HG03354 (cell line): ENCODE measurements at regions not wholly inside any gene's neighbourhood (a gene's known extent, or its start where the extent isn't known, plus 50 kb on each side); places are given as distances from the start of the nearest gene placed in this dataset.
"Not testable (repeated sequence)": the region's sequence is repeated elsewhere in the genome, so short reads cannot be mapped to it uniquely, and the experiment has no call there.

Experiments
- ATAC-seq: cut with Tn5 transposase; IDR thresholded peaks from one replicate; pipeline ENCODE4 v1.9.1; 2021; ENCODE audit warnings: mild to moderate bottlenecking; ENCODE audit not compliant: unreplicated experiment, poor library complexity, severe bottlenecking

DNA sequence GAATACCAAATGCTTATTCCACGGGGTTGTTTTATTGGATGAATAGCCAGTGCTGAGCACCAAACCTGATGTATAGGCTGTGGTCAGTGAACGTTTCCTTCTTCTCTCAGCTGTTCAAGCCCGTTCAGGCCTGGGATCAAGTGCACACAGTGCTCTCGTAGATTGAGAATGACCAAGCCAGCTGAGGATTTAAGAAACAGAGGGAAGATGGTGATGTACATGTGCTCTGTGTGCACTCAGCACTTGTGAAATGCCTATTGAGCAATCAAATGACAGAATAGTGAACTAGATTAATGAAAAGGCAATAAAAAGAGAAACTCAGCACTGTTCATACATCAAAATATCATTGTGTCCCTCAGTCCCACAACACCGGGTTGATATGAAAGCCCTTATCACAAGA is 302.5 kb downstream of the BMPER start:
- no peak for ATAC-seq

DNA sequence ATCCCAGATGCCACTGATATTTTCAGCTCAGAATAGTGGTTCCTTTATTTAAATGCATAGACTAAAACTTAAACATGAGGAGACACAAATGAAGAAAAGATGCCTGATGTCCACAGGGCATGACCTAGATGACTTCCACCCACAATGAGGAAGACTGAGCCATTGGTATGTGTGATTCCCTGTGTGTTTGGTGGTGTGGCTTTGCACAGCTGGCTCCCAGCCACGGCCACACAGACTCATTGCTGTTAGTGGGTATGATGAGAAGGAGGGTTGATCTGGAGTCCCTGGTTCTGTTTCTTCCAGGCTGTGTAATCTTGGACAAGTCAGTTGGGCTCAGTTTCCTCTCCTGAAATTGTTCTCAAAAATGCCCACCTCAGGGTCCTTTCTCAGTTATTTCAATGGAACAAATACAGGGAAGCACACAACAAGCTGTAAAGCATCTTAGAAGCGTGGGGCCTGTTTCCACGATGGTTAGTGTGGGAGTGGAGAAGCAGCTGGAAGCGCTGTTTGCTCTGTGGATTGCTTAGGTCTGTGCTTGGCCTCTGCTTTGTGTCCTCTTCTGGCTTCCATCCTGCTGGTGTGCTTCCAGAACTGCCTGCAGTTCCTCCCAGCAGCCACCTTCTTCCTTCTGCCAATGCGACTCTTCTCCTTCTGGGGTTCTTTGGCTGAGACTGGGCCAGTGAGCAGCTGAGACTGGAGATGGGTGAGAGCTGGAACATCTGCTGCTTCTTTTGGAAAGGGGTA is 303.7 kb downstream of the BMPER start:
- ATAC-seq = no peak

DNA sequence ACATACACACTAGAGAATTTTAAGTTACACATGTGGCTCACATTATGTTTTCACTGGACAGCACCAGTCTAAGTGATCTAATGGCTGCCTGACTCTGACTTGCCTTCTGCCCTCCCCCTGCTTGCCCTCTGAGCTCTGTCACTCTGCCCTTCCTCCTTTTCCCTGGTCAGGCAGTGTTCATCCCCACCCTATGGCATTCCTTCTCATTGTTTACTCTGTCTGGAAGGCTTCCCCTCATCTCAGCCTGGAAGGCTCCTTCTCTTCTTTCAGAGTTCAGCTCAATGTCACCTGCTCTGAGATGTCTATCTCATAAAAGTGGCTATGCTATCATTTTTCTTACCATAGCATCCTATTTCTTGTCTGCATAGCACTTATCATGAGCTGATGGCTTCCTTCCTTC is 305.7 kb downstream of the BMPER start:
- ATAC-seq = no peak

DNA sequence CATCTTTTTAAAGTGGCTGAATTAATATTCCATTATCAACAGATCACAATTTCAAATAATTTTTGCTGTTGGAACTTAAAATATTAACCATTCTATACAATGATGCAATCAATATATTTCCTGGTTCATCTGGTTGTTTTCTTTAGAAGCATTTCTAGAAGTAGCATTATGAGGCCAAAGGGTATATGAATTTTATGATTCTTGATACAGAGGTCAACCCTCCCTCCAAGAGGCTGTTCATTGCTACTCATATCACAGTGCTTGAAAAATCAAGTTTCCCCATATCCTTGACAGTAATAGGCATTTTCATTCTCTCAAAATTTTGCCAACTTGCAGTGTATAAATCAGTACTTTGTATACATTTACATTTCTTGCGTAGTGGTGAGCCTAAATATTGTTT is 312.6 kb downstream of the BMPER start:
- no peak for ATAC-seq

DNA sequence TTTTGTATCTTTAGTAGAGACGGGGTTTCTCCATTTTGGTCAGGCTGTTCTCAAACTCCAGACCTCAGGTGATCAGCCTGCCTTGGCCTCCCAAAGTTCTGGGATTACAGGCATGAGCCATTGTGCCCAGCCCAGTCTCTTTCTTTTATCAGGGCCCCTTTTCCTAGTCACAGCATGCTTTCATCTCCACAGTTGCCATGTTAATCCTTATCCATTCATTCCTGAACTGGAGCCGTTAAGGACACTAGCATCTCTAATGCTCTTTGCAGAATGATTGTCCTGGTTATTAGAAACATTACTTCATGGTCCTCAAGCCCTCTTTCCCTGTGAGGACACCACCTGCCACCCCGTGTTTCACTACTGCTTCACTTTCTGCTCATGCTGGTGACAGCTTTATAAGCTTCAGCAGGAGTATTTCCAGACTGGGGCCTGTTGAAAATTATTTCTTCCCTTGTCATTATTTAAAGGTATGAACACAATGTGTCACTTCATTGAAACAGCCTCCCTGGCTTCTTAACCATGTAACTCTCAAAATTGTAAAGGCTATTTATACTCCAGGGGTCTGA is 313.9 kb downstream of the BMPER start:
- no peak for ATAC-seq

DNA sequence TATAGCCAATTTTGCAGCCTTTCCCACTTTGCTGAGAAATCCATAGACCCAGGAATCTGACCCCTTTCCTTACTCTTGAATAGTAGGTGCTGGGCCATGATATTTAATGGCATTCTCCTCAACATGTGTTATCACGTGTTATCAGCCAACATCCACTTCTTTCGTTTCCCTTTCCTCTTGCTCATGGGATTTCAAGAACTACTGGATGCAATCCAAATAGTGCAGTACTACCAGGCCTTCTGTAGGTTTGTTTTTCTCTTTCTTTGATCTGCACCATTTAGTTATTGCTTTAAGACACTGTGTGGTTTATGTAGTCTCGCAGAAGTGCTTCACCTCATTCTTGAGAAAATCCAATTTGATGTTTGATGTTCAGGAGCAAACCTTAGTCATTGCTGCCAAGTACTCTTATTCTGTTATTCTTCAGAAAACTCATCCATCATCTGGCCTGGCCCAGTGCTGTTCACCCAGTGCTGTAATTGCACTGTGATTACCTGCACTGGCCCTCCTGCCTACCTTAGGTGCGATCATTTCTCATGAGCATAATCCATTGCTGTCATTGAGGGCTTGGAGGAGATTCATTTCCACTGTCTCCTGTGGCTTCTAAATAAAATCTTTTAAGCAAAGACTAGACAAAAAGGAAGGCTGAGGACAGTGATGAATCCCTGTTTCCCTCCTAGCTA is 315.3 kb downstream of the BMPER start:
- no peak for ATAC-seq

DNA sequence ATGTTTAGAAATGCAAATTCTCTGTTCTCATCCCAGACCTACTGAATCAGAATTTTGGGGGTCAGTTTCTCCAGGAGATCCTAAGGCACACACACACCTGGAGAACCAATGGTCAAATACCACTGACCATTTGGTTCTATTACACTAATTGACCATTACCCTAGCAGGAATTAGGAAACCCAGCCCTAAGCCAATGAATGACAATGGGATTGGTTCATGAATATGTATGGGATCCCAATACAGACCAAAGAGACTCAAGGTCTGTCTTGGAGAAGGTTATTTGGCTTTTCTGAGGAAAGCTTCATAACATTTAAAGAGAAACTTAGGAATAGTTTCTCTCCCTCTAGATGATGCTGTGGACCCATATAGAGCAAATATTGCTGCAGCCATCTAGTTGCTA is 317.0 kb downstream of the BMPER start:
- no peak for ATAC-seq

DNA sequence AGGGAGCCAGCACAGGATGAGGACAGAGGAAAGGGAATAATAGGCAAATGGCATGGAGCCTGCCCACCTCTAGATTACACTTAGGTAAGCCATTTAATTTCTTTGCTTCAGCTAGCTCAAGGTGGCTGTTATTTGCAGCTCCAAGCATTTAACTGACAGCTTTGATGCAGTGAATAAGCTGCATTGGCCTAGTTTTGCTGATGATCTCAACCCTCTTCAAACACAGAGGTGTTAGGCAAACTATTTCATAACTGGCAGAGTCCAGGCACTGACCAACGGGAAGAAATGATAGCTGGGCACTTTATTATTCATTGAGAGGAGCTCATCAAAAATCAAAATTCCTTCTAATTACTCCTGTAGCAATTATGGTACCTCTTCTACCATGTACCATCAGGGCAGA is 317.4 kb downstream of the BMPER start:
- ATAC-seq = no peak

DNA sequence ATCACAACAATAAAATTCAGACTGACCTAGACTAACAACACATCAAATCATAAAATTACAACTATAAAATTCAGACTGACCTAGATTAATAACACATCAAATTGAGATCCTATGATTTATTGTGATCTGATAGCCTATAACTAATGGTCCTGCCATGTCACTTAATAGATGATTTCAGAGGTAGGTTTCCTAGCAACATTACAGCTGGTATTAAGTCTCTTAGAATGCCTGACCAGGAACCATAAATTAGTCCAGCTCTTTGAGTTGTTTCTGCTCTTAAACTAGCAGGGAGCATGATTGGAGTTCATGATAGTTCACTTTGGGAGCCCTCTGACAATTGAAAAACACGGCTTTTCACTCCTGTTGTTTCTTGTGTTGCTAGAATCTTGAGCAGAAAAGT is 318.9 kb downstream of the BMPER start:
- ATAC-seq = no peak

DNA sequence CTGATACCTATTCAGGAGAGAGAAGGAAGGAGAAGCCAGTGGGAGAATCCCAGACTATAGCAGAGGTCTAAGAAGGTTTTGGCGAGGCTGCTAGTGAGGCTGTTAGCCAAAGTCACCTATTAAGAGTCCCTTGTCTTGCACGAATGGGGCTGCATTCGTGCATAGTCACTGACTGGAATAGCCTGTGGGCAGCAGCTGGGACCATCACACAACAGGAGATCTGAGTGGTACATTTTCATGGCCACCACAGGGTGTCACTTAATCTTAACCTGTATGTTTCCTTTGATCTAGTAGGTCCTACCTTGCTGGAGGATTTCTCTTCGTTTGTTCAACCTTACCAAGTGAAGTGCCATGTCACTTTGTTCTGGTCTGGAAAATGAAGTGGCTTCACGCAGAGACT is 319.9 kb downstream of the BMPER start:
- ATAC-seq = no peak

DNA sequence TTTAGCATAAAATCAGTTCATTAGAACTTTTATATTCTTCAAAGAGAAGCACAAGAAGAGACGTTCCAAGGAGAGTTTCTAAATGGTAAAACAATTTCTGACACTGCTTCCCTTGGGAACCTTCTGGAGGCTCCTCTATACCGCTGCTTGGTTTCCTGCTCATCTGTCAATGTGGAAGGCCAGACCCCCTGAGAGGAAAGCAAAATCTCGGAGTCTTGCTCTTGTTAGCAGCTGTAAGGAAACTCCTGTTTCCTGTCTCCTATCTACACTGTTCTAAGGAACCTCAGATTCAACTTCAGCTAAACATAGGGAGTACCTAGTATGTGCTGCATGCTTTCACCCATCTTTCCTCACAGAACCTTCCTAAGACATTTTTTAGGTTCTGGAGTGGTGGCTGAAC is 322.2 kb downstream of the BMPER start:
- ATAC-seq = no peak

DNA sequence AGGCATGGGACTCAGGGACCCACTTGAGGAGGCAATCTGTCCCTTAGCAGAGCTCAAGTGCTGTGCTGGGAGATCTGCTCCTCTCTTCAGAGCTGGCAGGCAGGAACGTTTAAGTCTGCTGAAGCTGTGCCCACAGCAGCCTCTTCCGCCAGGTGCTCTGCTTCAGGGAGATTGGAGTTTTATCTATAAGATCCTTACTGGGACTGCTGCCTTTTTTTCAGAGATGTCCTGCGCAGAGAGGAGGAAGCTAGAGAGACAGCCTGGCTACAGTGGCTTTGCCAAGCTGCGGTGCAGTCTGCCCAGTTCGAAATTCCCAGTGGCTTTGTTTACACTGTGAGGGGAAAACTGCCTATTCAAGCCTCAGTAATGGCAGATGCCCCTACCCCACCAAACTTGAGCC is 329.8 kb downstream of the BMPER start:
- ATAC-seq = not testable (repeated sequence)

DNA sequence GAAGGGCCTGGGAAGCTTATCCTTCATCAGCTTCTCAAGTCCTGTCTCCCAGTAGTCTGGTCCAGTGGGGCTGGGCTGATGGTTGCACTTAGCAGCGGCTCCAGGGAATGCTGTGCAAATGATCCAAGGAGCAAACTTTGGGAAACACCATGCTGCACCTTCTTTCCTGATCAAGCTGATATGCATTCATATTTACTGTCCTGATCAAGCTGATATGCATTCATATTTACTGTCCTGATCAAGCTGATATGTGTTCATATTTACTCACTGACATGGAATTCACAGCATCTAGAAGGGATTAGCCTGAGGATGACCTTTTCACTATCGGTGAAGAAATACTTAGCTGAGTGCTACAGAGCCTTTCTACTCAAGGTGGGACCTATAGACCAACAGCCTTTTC is 330.7 kb downstream of the BMPER start:
- no peak for ATAC-seq

DNA sequence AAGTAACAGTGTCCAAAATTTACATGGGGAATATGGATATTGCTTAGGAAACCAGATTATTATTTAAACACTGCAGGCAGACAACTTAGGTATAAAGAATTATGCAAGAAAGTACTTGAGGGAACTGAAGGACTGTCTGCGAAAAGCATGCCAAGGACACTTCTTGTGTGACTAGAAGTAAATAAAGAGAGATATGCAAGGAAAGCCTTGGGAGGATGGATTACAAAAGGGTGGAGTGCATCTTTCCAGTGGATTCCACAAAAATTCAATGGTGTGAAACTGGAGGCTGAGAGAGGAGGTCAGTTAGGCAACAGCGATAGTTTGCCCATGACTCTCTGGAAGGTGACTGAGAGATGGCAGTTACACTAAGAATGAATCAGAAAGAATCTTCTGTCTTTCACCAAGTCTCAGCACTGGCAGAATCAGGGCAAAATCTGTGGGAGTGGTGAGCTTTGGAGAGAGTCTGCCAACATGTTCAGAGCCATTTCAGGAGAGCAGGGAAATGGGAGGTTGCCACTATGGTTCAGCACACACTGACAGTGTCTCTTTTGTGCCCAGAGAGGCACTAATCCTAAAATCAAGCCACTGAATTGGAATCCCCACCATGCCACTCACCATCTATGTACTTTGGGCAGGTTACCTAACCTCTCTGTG is 331.6 kb downstream of the BMPER start:
- no peak for ATAC-seq

DNA sequence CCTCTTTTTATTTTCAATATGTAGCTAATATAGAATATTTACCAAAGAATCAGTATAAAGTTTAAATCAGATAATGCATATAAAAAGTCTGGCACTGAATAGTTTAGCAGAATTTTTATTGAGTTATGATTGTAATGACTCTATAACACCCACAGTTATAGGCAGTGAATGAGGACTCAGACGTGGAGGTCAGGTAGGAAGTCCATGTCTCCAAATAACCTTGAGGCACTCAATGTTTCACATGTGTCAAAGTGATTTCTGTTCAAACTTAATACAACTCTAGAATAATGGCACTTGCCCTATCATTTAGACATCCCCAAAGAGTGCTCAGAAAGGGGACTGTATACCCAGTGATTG is 332.1 kb downstream of the BMPER start:
- no peak for ATAC-seq

DNA sequence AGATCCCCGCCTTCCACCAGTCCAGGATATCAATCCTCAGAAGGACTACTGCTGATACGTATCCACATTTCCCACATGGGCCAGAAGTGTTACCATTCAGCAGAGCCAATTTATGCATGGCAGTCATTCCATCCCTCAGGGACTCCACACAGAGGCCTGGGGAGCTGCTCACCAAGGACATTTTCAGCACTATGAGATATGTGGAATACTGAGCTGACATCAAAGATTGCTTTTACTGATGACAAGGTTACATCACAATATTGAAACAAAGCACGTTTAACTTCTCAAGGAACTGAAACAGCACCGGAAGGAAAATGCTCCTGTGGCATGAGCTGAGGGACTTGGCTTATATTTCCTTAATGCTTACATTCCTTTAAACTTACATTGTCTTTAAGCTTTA is 335.1 kb downstream of the BMPER start:
- ATAC-seq = no peak

DNA sequence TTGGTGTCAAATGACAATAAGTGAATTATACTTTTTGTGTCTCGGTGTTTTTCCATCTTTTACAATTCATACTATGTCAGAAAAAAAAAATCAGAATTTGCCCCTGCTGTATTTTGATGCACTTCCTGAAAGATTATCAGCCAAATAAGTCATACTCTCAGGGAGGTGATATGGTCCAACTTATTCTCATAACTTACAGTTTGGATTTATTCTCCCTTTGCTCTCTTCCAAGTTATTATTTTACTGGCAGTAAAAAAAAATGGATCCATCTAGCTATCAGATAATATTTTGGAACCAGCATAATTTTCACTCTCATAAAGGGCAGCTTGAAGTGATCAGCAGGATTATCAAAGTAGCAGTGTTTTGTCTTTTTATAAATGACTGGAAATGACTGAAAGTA is 337.1 kb downstream of the BMPER start:
- no peak for ATAC-seq

DNA sequence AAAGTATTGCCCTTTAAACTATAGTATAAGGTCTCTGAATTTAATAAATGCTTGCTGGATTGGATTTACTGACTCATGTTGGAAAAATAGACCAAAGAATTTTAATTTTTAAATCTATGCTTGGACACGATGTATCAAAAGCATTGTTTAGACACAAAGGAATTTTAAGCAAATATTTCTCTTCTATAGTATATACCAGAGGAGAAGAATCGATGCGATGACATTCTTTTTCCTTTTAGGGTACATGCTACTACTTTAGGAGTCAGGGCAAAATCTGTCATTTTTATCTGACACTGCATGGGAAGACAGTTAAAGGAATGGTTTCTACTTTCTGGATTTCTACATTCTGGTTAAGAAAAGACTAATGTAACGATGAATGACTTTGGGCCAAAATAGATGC is 339.9 kb downstream of the BMPER start:
- no peak for ATAC-seq

DNA sequence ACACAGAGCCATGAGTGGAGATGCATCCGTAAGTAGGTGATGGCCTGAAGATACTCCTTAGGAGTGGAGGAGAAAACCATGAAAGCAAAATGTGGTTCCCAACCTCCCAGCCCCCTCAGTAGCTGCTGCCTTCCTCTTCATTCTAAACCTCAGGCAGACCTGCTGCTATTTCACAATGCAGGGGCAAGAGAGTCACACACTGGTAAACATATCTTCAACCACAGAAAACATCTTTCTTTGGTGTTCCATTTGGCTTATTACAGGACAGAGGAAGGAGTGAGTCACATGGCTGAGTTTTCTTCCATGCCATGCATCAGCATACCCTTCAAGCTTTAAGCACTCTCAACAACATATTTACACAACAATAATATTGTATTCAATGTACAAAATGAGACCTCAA is 342.1 kb downstream of the BMPER start:
- ATAC-seq = no peak

DNA sequence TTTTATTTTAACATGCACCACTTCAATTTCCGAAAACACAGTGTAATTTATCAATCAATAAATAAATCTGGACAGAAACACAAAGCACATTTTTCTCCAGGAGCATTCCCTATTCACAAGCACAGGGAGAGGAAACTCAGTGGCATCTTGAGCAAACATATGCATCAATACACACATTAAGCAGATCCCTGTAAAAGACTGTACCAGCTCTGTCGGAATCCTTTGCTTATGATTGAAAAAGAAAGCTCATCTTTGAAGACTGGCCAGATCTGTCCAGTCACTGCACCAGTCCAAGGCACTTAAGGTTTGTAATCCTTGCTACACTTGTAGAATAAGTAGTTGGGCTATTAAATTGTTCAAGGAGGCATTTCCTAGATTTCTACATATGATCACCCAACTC is 343.9 kb downstream of the BMPER start:
- ATAC-seq = no peak

DNA sequence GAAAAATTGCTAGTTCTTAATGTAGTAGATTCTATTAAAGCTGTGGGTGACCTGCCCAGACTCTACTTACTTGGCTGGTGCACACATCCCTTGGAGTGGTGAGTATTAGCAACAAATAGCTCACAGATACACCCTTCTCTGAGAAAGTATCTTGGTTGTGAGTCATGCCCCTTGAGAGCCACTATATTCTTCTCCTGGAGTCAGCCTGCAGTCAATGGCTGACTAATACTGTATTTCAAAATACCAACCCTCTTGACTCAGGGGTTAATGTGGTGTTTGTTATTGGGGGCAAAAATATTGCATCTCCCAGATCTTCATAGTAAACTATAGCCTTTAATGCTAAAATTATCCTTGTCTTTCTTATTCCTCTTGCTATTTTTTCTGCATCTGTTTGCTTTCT is 354.9 kb downstream of the BMPER start:
- no peak for ATAC-seq
